ENCODE measurements at regions not wholly inside any gene's neighbourhood (a gene's known extent, or its start where the extent isn't known, plus 50 kb on each side); places are given as distances from the start of the nearest gene placed in this dataset.

DNA sequence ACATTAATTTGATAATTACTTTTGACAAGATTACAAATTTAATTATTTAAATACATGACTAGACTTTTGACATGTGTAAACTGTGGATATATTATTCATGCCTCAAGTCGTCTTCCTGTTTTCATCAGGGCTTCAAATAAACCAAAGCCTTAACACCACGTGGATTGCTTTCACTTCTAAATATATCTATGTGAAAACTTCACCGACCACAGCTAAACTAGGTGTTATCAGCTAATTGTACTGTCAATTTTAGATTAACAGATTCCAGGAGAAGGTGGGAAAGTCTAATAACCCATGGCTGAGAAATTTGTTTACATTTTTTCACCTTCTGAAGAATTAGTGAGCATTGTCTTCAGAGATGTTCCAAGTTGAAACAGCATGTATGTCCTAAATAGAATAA lies 494.7 kb upstream of the FAM98A start:
- TF ChIP-seq, protein P1, sequence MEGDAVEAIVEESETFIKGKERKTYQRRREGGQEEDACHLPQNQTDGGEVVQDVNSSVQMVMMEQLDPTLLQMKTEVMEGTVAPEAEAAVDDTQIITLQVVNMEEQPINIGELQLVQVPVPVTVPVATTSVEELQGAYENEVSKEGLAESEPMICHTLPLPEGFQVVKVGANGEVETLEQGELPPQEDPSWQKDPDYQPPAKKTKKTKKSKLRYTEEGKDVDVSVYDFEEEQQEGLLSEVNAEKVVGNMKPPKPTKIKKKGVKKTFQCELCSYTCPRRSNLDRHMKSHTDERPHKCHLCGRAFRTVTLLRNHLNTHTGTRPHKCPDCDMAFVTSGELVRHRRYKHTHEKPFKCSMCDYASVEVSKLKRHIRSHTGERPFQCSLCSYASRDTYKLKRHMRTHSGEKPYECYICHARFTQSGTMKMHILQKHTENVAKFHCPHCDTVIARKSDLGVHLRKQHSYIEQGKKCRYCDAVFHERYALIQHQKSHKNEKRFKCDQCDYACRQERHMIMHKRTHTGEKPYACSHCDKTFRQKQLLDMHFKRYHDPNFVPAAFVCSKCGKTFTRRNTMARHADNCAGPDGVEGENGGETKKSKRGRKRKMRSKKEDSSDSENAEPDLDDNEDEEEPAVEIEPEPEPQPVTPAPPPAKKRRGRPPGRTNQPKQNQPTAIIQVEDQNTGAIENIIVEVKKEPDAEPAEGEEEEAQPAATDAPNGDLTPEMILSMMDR (IDR thresholded peaks at IDR 0.05), result no peak
- no peak for TF ChIP-seq POLR2A (IDR thresholded peaks at IDR 0.05)
